ENCODE measurements at regions not wholly inside any gene's neighbourhood (a gene's known extent, or its start where the extent isn't known, plus 50 kb on each side); places are given as distances from the start of the nearest gene placed in this dataset.

DNA sequence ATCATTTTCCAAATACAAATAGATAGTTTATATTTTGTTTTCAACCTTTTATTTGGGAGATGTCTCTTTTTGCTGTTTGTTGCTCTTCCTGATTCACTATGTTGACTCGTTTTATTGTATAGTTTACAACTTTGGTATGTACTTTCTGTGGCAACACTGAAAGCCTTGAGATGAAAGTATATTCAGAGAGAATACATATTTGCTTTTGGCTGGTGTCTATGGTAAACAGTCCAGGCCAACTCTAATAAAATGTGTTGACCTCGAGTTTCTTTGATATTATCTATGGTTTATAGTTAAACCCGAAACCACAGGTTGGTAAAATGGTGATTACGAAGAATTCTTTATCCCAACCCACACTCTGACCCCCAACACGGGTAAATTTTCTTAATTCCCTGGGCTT, 919.6 kb upstream of the MAP3K7 start:
- TF ChIP-seq, protein P1, sequence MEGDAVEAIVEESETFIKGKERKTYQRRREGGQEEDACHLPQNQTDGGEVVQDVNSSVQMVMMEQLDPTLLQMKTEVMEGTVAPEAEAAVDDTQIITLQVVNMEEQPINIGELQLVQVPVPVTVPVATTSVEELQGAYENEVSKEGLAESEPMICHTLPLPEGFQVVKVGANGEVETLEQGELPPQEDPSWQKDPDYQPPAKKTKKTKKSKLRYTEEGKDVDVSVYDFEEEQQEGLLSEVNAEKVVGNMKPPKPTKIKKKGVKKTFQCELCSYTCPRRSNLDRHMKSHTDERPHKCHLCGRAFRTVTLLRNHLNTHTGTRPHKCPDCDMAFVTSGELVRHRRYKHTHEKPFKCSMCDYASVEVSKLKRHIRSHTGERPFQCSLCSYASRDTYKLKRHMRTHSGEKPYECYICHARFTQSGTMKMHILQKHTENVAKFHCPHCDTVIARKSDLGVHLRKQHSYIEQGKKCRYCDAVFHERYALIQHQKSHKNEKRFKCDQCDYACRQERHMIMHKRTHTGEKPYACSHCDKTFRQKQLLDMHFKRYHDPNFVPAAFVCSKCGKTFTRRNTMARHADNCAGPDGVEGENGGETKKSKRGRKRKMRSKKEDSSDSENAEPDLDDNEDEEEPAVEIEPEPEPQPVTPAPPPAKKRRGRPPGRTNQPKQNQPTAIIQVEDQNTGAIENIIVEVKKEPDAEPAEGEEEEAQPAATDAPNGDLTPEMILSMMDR (conservative IDR thresholded peaks at IDR 0.05; ENCODE audit: low read depth, low read length), result no peak
- TF ChIP-seq EZH2 (IDR thresholded peaks at IDR 0.05; ENCODE audit: low read length, unreplicated experiment), result no peak
- TF ChIP-seq EZH2phosphoT487 (IDR thresholded peaks at IDR 0.05; ENCODE audit: borderline replicate concordance, low read length), result no peak

All from PC-3 (cell line).